ENCODE measurements at regions not wholly inside any gene's neighbourhood (a gene's known extent, or its start where the extent isn't known, plus 50 kb on each side); places are given as distances from the start of the nearest gene placed in this dataset.

- H3K27ac ChIP-seq (ENCODE audit: control insufficient read depth, insufficient read depth) = no peak overlapping the region
- FAIRE-seq = no peak
- POLR2A ChIA-PET = no interaction called here
- in situ Hi-C loops (cut with MboI) = no loop called here
- H3K79me2 ChIP-seq (ENCODE audit: control insufficient read depth, insufficient read depth, low read length) = no peaks in the 10 kb centered on the region
- no TSS peak for BruUV-seq (replicated peaks)
- ATAC-seq = no peak
- no peak for DNase-seq (ENCODE audit: low read depth, low spot score)
- H3K27me3 ChIP-seq (replicated peaks in 1 of 2; ENCODE audit: control insufficient read depth in 2 of 2, insufficient read depth in 2 of 2, low read length in 1 of 2) = no peaks in the 10 kb centered on the region; a peak in 2 of 4 replicates
- H3K9me3 ChIP-seq (replicated peaks; ENCODE audit: control insufficient read depth, insufficient read depth, low read length) = peaks cover 6% of the 10 kb centered on the region; the same call in 2 of the 3 replicates
- no peak overlapping the region for H3K9ac ChIP-seq (ENCODE audit: control insufficient read depth, insufficient read depth, low read length)
- H3K4me1 ChIP-seq (ENCODE audit: control insufficient read depth, insufficient read depth, low read length) = no peaks in the 10 kb centered on the region
- no peak overlapping the region for H3K4me3 ChIP-seq
- no peak overlapping the region for H3K4me2 ChIP-seq (ENCODE audit: control insufficient read depth, insufficient read depth)
- WGBS (ENCODE audit: insufficient coverage, insufficient replicate concordance, low lambda C conversion rate, missing lambda C conversion rate) = 21% methylated on average over 12 of the region's 12 CpGs
- RAD21 ChIA-PET (ENCODE audit: unreplicated experiment) = no interaction called here
- H3K36me3 ChIP-seq (ENCODE audit: control insufficient read depth in 2 of 2, insufficient read depth in 2 of 2, low read length in 1 of 2) = no peaks in the 10 kb centered on the region
- H2AFZ ChIP-seq (ENCODE audit: control insufficient read depth, low read depth, low read length) = no peak overlapping the region
- CTCF ChIA-PET = no interaction called here
- SMC1A ChIA-PET (ENCODE audit: uncharacterized antibody, unreplicated experiment) = no interaction called here
- no peak for TF ChIP-seq CEBPB (IDR thresholded peaks at IDR 0.05; ENCODE audit: borderline replicate concordance in 1 of 2, low read depth in 2 of 2, low read length in 2 of 2)
- no peak for TF ChIP-seq IRF4 (IDR thresholded peaks at IDR 0.05; ENCODE audit: low read depth, low read length)
- TF ChIP-seq JUNB (IDR thresholded peaks at IDR 0.05) = no peak
- no peak for TF ChIP-seq CREM (IDR thresholded peaks at IDR 0.05; ENCODE audit: low read depth)
- TF ChIP-seq POLR2AphosphoS5 (IDR thresholded peaks at IDR 0.05; ENCODE audit: low read length) = no peak
- no peak for TF ChIP-seq CHD1 (IDR thresholded peaks at IDR 0.05; ENCODE audit: low read depth, low read length)
- no peak for TF ChIP-seq IRF5 (IDR thresholded peaks at IDR 0.05; ENCODE audit: borderline replicate concordance)
- TF ChIP-seq MXI1 (IDR thresholded peaks at IDR 0.05; ENCODE audit: low read depth, low read length) = no peak
- TF ChIP-seq BMI1 (IDR thresholded peaks at IDR 0.05; ENCODE audit: borderline replicate concordance) = no peak
- no peak for TF ChIP-seq KAT2A (conservative IDR thresholded peaks at IDR 0.05; ENCODE audit: control insufficient read depth, low read depth, low read length)
- no peaks in the 10 kb centered on the region for H4K20me1 ChIP-seq (ENCODE audit: control insufficient read depth, insufficient read depth)
- intact Hi-C loops (cut with micrococcal nuclease; ENCODE audit: unreplicated experiment) = no loop called here
These were observed 92.5 kb upstream of the PRR5 start for GRCh38 chr22:44609400-44609988.
